Gastroesophageal sphincter (tissue), 4 donors: ENCODE measurements at regions not wholly inside any gene's neighbourhood (a gene's known extent, or its start where the extent isn't known, plus 50 kb on each side); places are given as distances from the start of the nearest gene placed in this dataset.

ENCODE experiments used
- ATAC-seq: fragments of 150-250 bp; one replicate; pipeline ENCODE4 v1.9.1; 2016; ENCODE audit warnings: mild to moderate bottlenecking, moderate library complexity
- H3K27ac ChIP-seq, 4 donors: fragments of 200-600 bp; sonication (generic) in 3 of 4; 1 replicate in 3 of 4; 2 replicates in 1 of 4; pipeline ENCODE4 v1.5.1; 2016 to 2019
- H3K27me3 ChIP-seq: fragments of 200-600 bp; sonication (generic); one replicate; pipeline ENCODE4 v1.5.1; 2019
- H3K36me3 ChIP-seq, 2 donors: fragments of 200-600 bp; sonication (generic); one replicate each; pipeline ENCODE4 v1.5.1; 2019; ENCODE audit warnings: control low read depth in 1 of 2
- H3K4me1 ChIP-seq, 3 donors: fragments of 200-600 bp; sonication (generic); 1 replicate in 2 of 3; 2 replicates in 1 of 3; pipeline ENCODE4 v1.5.1; 2016 to 2019; ENCODE audit warnings: control low read depth in 2 of 3
- H3K4me3 ChIP-seq, 2 donors: fragments of 200-600 bp; sonication (generic); one replicate each; pipeline ENCODE4 v1.5.1; 2019; ENCODE audit warnings: mild to moderate bottlenecking in 1 of 2, moderate library complexity in 1 of 2
- H3K9me3 ChIP-seq, 3 donors: fragments of 200-600 bp; sonication (generic); one replicate each; pipeline ENCODE4 v1.5.1; 2017 to 2019; ENCODE audit warnings: control low read depth in 2 of 3
- CTCF ChIP-seq, 4 experiments: fragments of 200-600 bp in 2 of 4; fragments of 450-650 bp in 2 of 4; sonication (generic) in 1 of 4; IDR thresholded peaks; one replicate each; pipeline ENCODE4 v1.5.1; 2017 to 2019; ENCODE audit warnings: antibody characterized with exemption in 4 of 4, mild to moderate bottlenecking in 2 of 4, moderate library complexity in 2 of 4
- EP300 ChIP-seq: sonication (generic); formaldehyde crosslinking; IDR thresholded peaks from one replicate; pipeline ENCODE4 v1.6.1; 2017; ENCODE audit warnings: antibody characterized with exemption, mild to moderate bottlenecking
- POLR2A ChIP-seq, 2 donors: fragments of 450-650 bp; IDR thresholded peaks; one replicate each; pipeline ENCODE4 v1.6.1; 2017; ENCODE audit warnings: antibody characterized with exemption in 2 of 2, mild to moderate bottlenecking in 2 of 2, moderate library complexity in 1 of 2
- POLR2AphosphoS5 ChIP-seq: sonication (generic); formaldehyde crosslinking; IDR thresholded peaks from one replicate; pipeline ENCODE4 v1.6.1; 2017; ENCODE audit warnings: antibody characterized with exemption
- whole genome bisulfite sequencing, 2 donors: methylation state at CpG; one replicate each; pipeline ENCODE4 v1.1.5; 2018; ENCODE audit warnings: low coverage in 1 of 2; 5-methylcytosine and 5-hydroxymethylcytosine counted together

GRCh38 chr6:14430218-14430617, 312.6 kb downstream of the CD83 start:
- WGBS, 2 donors: 77 to 79% methylated on average over 2 of the region's 2 CpGs
- peak overlapping the region in 2 of 4 donors; percentile 72 to 82 for H3K27ac ChIP-seq
- no peak overlapping the region for H3K4me3 ChIP-seq
- no peaks in the 10 kb centered on the region for H3K36me3 ChIP-seq
- no peaks in the 10 kb centered on the region for H3K27me3 ChIP-seq
- ATAC-seq: no peak
- no peak for TF ChIP-seq POLR2A (IDR thresholded peaks at IDR 0.05)
- no peak for TF ChIP-seq CTCF (IDR thresholded peaks at IDR 0.05)
- TF ChIP-seq EP300: no peak
- TF ChIP-seq POLR2AphosphoS5: no peak
- H3K4me1 ChIP-seq: peaks cover 0 to 36% (median 0%) of the 10 kb centered on the region in 3 donors
- no peaks in the 10 kb centered on the region for H3K9me3 ChIP-seq

- 24 to 38% methylated on average over 13 to 14 of the region's 14 CpGs for WGBS, 2 donors
- H3K27me3 ChIP-seq: no peaks in the 10 kb centered on the region
- no peaks in the 10 kb centered on the region for H3K36me3 ChIP-seq
- no peak for TF ChIP-seq CTCF (IDR thresholded peaks at IDR 0.05)
- TF ChIP-seq POLR2AphosphoS5: no peak
- no peak for TF ChIP-seq POLR2A (IDR thresholded peaks at IDR 0.05)
- TF ChIP-seq EP300: no peak
- H3K4me1 ChIP-seq: peaks cover 0 to 39% (median 0%) of the 10 kb centered on the region in 3 donors
- no peaks in the 10 kb centered on the region for H3K9me3 ChIP-seq
- H3K27ac ChIP-seq: peak overlapping the region; percentile 72 to 90 (median 81)
- peak overlapping the region; percentile 31 to 40 for H3K4me3 ChIP-seq
- ATAC-seq: peak; percentile 46
Measured at GRCh38 chr6:14431385-14432330, 314.1 kb downstream of the CD83 start.

GRCh38 chr6:14434916-14435690, 317.5 kb downstream of the CD83 start:
- Histone ChIP-seq H3K27me3 (no peaks in the 10 kb centered on the region), H3K36me3 (no peaks in the 10 kb centered on the region), H3K4me1 (peaks cover 0 to 50% (median 2%) of the 10 kb centered on the region in 3 donors), H3K9me3 (no peaks in the 10 kb centered on the region), H3K27ac (no peak overlapping the region), H3K4me3 (no peak overlapping the region)
- 40 to 92% methylated on average over 2 to 3 of the region's 3 CpGs for WGBS, 2 donors
- no peak for ATAC-seq
- TF ChIP-seq POLR2A (IDR thresholded peaks at IDR 0.05) (no peak), POLR2AphosphoS5 (no peak), EP300 (no peak), CTCF (IDR thresholded peaks at IDR 0.05) (no peak)

- H3K4me3 ChIP-seq: no peak overlapping the region
- no peak for ATAC-seq
- TF ChIP-seq CTCF (IDR thresholded peaks at IDR 0.05): no peak
- TF ChIP-seq EP300: no peak
- TF ChIP-seq POLR2AphosphoS5: no peak
- no peak for TF ChIP-seq POLR2A (IDR thresholded peaks at IDR 0.05)
- WGBS, 2 donors: 85 to 100% methylated on average over 1 to 3 of the region's 3 CpGs
- no peaks in the 10 kb centered on the region for H3K27me3 ChIP-seq
- peaks cover 5 to 53% (median 8%) of the 10 kb centered on the region in 3 donors for H3K4me1 ChIP-seq
- H3K27ac ChIP-seq: no peak overlapping the region
- H3K36me3 ChIP-seq: no peaks in the 10 kb centered on the region
- no peaks in the 10 kb centered on the region for H3K9me3 ChIP-seq
Measured at GRCh38 chr6:14436592-14437132, 319.1 kb downstream of the CD83 start.
